Endothelial cell of umbilical vein (primary cell): ENCODE measurements at regions not wholly inside any gene's neighbourhood (a gene's known extent, or its start where the extent isn't known, plus 50 kb on each side); places are given as distances from the start of the nearest gene placed in this dataset.

ENCODE experiments used
- BruUV-seq: library from RNA; stranded (reverse); fragments of 400-500 nt; replicated peaks from 2 replicates; lab custom pipeline; 2021; lab: Mats Ljungman, UMichigan
- CTCF ChIA-PET: fragments of 300-600, 350-600 bp; sonication (Branson Sonifier 250); formaldehyde crosslinking; loops from one replicate; lab custom pipeline; 2021; ENCODE audit warnings: antibody characterized with exemption, inconsistent platforms; lab: Charles Lee
- POLR2A ChIA-PET: fragments of 300-600, 350-600 bp; sonication (Branson Sonifier 250); formaldehyde crosslinking; loops from one replicate; lab custom pipeline; 2021; ENCODE audit warnings: antibody characterized with exemption, inconsistent platforms; lab: Charles Lee
- DNase-seq: peaks from one replicate; pipeline ENCODE4 v3.0.0-alpha.2; 2011; ENCODE audit warnings: low read depth, low spot score
- FAIRE-seq: peaks from 2 replicates; lab custom pipeline; 2011; peaks lifted over from hg19 to GRCh38; lab: Jason Lieb, UNC
- H2AFZ ChIP-seq: 2 replicates; pipeline ENCODE4 v1.6.0; 2012; ENCODE audit warnings: low read depth, low read length, control low read depth, inconsistent platforms
- H3K27ac ChIP-seq: 2 replicates; pipeline ENCODE4 v1.5.1; 2011; ENCODE audit warnings: low read depth, mild to moderate bottlenecking, control low read depth, low read length, moderate library complexity; ENCODE audit not compliant: insufficient read depth
- H3K27me3 ChIP-seq, 2 experiments: 2 replicates each; pipeline versions ENCODE4 v1.6.0 to v1.6.1; 2011; ENCODE audit warnings: low read length in 2 of 2, mixed read lengths in 1 of 2; ENCODE audit not compliant: control insufficient read depth in 2 of 2, insufficient read depth in 2 of 2
- H3K36me3 ChIP-seq, 2 experiments: 2 replicates in 1 of 2; 3 replicates in 1 of 2; pipeline ENCODE4 v1.5.1; 2011; ENCODE audit warnings: low read length in 2 of 2, mild to moderate bottlenecking in 1 of 2, moderate library complexity in 1 of 2; ENCODE audit not compliant: control insufficient read depth in 2 of 2, insufficient read depth in 2 of 2; ENCODE audit errors: extremely low read depth in 1 of 2
- H3K4me1 ChIP-seq: 3 replicates; pipeline ENCODE4 v1.5.1; 2011; ENCODE audit warnings: mild to moderate bottlenecking, low read length; ENCODE audit not compliant: control insufficient read depth, insufficient read depth; ENCODE audit errors: extremely low read depth
- H3K4me2 ChIP-seq: 2 replicates; pipeline ENCODE4 v1.6.1; 2011; ENCODE audit warnings: low read length, control low read depth, mixed read lengths; ENCODE audit not compliant: insufficient read depth
- H3K4me3 ChIP-seq, 3 experiments: fragments of 200-600 bp in 1 of 3; sonication (generic), shearing (Covaris generic) in 1 of 3; replicated peaks in 1 of 3; 2 replicates each; pipeline ENCODE4 v1.5.1; 2011 to 2016; ENCODE audit warnings: control low read depth in 3 of 3, low read length in 3 of 3, mild to moderate bottlenecking in 2 of 3, inconsistent platforms in 1 of 3, low read depth in 1 of 3, moderate library complexity in 1 of 3; ENCODE audit not compliant: insufficient read depth in 1 of 3
- H3K79me2 ChIP-seq: 2 replicates; pipeline ENCODE4 v1.6.0; 2012; ENCODE audit warnings: low read length, inconsistent platforms; ENCODE audit not compliant: control insufficient read depth, insufficient read depth
- H3K9ac ChIP-seq: replicated peaks from 2 replicates; pipeline ENCODE3; 2011; ENCODE audit warnings: low read length, control low read depth; ENCODE audit not compliant: insufficient read depth; ENCODE audit errors: extremely low read depth
- H3K9me1 ChIP-seq: replicated peaks from 3 replicates; pipeline ENCODE4 v1.6.0; 2011; ENCODE audit warnings: mild to moderate bottlenecking, low read length; ENCODE audit not compliant: control insufficient read depth, insufficient read depth; ENCODE audit errors: extremely low read depth
- H3K9me3 ChIP-seq: replicated peaks from 2 replicates; pipeline ENCODE4 v1.5.1; 2012; ENCODE audit warnings: low read length, inconsistent platforms; ENCODE audit not compliant: control insufficient read depth, insufficient read depth
- H4K20me1 ChIP-seq: replicated peaks from 2 replicates; pipeline ENCODE3; 2011; ENCODE audit warnings: mild to moderate bottlenecking, low read length; ENCODE audit not compliant: control insufficient read depth, insufficient read depth; ENCODE audit errors: extremely low read depth
- EZH2 ChIP-seq: IDR thresholded peaks from 2 replicates; pipeline ENCODE4 v1.6.1; 2012; ENCODE audit warnings: borderline replicate concordance, low read depth, mild to moderate bottlenecking, moderate library complexity, low read length, inconsistent platforms; ENCODE audit not compliant: severe bottlenecking
- FOS ChIP-seq: IDR thresholded peaks from 2 replicates; pipeline ENCODE4 v1.6.1; 2011; ENCODE audit warnings: mild to moderate bottlenecking, low read length, moderate library complexity, borderline replicate concordance; ENCODE audit not compliant: insufficient read depth
- GATA2 ChIP-seq: IDR thresholded peaks from 2 replicates; pipeline ENCODE4 v1.7.0; 2011; ENCODE audit warnings: low read depth, mild to moderate bottlenecking, moderate library complexity, mixed read lengths, low read length; ENCODE audit not compliant: insufficient read length, insufficient read depth
- JUN ChIP-seq: IDR thresholded peaks from 2 replicates; pipeline ENCODE4 v1.6.1; 2011; ENCODE audit warnings: borderline replicate concordance, low read depth; ENCODE audit not compliant: insufficient read length, insufficient read depth
- MAX ChIP-seq: IDR thresholded peaks from 2 replicates; pipeline ENCODE4 v1.6.1; 2011; ENCODE audit not compliant: insufficient read depth, insufficient read length
- MYC ChIP-seq: IDR thresholded peaks from one replicate; pipeline ENCODE4 v1.6.1; 2011; ENCODE audit warnings: mild to moderate bottlenecking, low read depth, low read length
- POLR2A ChIP-seq: IDR thresholded peaks from 2 replicates; pipeline ENCODE4 v1.6.1; 2012; ENCODE audit warnings: low read depth, mild to moderate bottlenecking, control low read depth, low read length
- POLR2AphosphoS5 ChIP-seq: IDR thresholded peaks from 2 replicates; pipeline ENCODE4 v1.6.1; 2012; ENCODE audit warnings: low read depth, mild to moderate bottlenecking, control low read depth, low read length, moderate library complexity; ENCODE audit not compliant: insufficient read depth
- dilution Hi-C: fragments of 300-500 bp; cut with MboI; formaldehyde crosslinking; loops from one replicate; pipeline ENCODE4 v1.15.0; 2019; ENCODE audit warnings: low sequenced_read_pairs; ENCODE audit not compliant: extremely low pct_ligation_motif_present
- intact Hi-C: fragments of 100-400 bp; cut with micrococcal nuclease; formaldehyde crosslinking; loops from one replicate; pipeline ENCODE4 v1.10.0; 2022
- TF ChIP-seq, protein P1 (sequence below), 2 donors: IDR thresholded peaks; 1 replicate in 1 of 2; 2 replicates in 1 of 2; pipeline ENCODE4 v1.5.1; 2011; ENCODE audit warnings: low read length in 2 of 2, mild to moderate bottlenecking in 2 of 2, moderate library complexity in 2 of 2, control low read depth in 1 of 2, inconsistent platforms in 1 of 2, low read depth in 1 of 2; ENCODE audit not compliant: insufficient read depth in 1 of 2; ENCODE audit errors: extremely low read depth in 1 of 2

GRCh38 chr1:224817382-224817781 lies 112.1 kb upstream of the DNAH14 start:
- H2AFZ ChIP-seq: no peak overlapping the region
- no peaks in the 10 kb centered on the region for H3K9me1 ChIP-seq
- H3K4me2 ChIP-seq: no peak overlapping the region
- CTCF ChIA-PET: interaction anchor here (1.3 kb wide), 1 partner anchor 34 kb away, joined by 3 read pairs; no protein-coding TSS in a partner anchor
- intact Hi-C loops: no loop called here
- TF ChIP-seq FOS (no peak), POLR2AphosphoS5 (no peak), EZH2 (no peak), GATA2 (no peak), JUN (no peak), POLR2A (no peak), MYC (no peak), MAX (no peak)
- TF ChIP-seq, protein P1, sequence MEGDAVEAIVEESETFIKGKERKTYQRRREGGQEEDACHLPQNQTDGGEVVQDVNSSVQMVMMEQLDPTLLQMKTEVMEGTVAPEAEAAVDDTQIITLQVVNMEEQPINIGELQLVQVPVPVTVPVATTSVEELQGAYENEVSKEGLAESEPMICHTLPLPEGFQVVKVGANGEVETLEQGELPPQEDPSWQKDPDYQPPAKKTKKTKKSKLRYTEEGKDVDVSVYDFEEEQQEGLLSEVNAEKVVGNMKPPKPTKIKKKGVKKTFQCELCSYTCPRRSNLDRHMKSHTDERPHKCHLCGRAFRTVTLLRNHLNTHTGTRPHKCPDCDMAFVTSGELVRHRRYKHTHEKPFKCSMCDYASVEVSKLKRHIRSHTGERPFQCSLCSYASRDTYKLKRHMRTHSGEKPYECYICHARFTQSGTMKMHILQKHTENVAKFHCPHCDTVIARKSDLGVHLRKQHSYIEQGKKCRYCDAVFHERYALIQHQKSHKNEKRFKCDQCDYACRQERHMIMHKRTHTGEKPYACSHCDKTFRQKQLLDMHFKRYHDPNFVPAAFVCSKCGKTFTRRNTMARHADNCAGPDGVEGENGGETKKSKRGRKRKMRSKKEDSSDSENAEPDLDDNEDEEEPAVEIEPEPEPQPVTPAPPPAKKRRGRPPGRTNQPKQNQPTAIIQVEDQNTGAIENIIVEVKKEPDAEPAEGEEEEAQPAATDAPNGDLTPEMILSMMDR (IDR thresholded peaks at IDR 0.05; ENCODE audit: extremely low read depth in 1 of 2, insufficient read depth in 1 of 2, low read depth in 1 of 2, low read length in 2 of 2): no peak
- no peaks in the 10 kb centered on the region for H3K36me3 ChIP-seq
- no peaks in the 10 kb centered on the region for H4K20me1 ChIP-seq
- FAIRE-seq (no peak), DNase-seq (no peak)
- no peak overlapping the region for H3K4me3 ChIP-seq
- dilution Hi-C loops: no loop called here
- no peak overlapping the region for H3K27ac ChIP-seq
- H3K27me3 ChIP-seq: no peaks in the 10 kb centered on the region
- H3K79me2 ChIP-seq: no peaks in the 10 kb centered on the region
- H3K4me1 ChIP-seq: no peaks in the 10 kb centered on the region
- H3K9ac ChIP-seq: no peak overlapping the region
- BruUV-seq: no TSS peak
- no peaks in the 10 kb centered on the region for H3K9me3 ChIP-seq
- POLR2A ChIA-PET: no interaction called here
